Sigmoid colon (tissue), 4 donors: ENCODE measurements at regions not wholly inside any gene's neighbourhood (a gene's known extent, or its start where the extent isn't known, plus 50 kb on each side); places are given as distances from the start of the nearest gene placed in this dataset.

Experiments used
- CTCF ChIP-seq, 4 experiments: fragments of 450-650 bp in 3 of 4; fragments of 200-600 bp in 1 of 4; IDR thresholded peaks; one replicate each; pipeline ENCODE4 v1.5.1; 2016 to 2019; ENCODE audit warnings: antibody characterized with exemption in 4 of 4, mild to moderate bottlenecking in 3 of 4, moderate library complexity in 2 of 4
- EP300 ChIP-seq, 4 donors: sonication (generic); formaldehyde crosslinking; IDR thresholded peaks; one replicate each; pipeline ENCODE4 v1.6.1; 2017; ENCODE audit warnings: antibody characterized with exemption in 4 of 4
- POLR2A ChIP-seq, 2 donors: fragments of 450-650 bp; IDR thresholded peaks; one replicate each; pipeline ENCODE4 v1.6.1; 2016; ENCODE audit warnings: antibody characterized with exemption in 2 of 2, mild to moderate bottlenecking in 2 of 2, moderate library complexity in 2 of 2
- POLR2AphosphoS5 ChIP-seq, 4 donors: sonication (generic); formaldehyde crosslinking; IDR thresholded peaks; one replicate each; pipeline ENCODE4 v1.6.1; 2017; ENCODE audit warnings: antibody characterized with exemption in 4 of 4

GRCh38 chr16:87076331-87076949 is 240.8 kb downstream of the C16orf95 start:
- TF ChIP-seq CTCF (IDR thresholded peaks at IDR 0.05), result no peak
- no peak for TF ChIP-seq POLR2A (IDR thresholded peaks at IDR 0.05)
- no peak for TF ChIP-seq POLR2AphosphoS5 (IDR thresholded peaks at IDR 0.05)
- no peak for TF ChIP-seq EP300 (IDR thresholded peaks at IDR 0.05)
